Lung (tissue), 11 donors: ENCODE measurements at regions not wholly inside any gene's neighbourhood (a gene's known extent, or its start where the extent isn't known, plus 50 kb on each side); places are given as distances from the start of the nearest gene placed in this dataset.

Experiments
- ATAC-seq: fragments of 200-7000 bp; cut with Tn5 transposase; one replicate; pipeline ENCODE4 v1.9.1; 2020; ENCODE audit warnings: moderate number of reproducible peaks; ENCODE audit not compliant: insufficient read depth, low FRiP score
- DNase-seq, 3 donors: peaks; one replicate each; pipeline ENCODE4 v3.0.0-alpha.2; 2013 to 2017
- H3K27ac ChIP-seq, 2 donors: one replicate each; pipeline ENCODE4 v1.5.1; 2013; ENCODE audit warnings: mild to moderate bottlenecking in 2 of 2, moderate library complexity in 2 of 2, control low read depth in 1 of 2, inconsistent platforms in 1 of 2, low read depth in 1 of 2, low read length in 1 of 2
- H3K27me3 ChIP-seq, 3 donors: one replicate each; pipeline ENCODE4 v1.5.1; 2013; ENCODE audit warnings: low read length in 2 of 3; ENCODE audit not compliant: control insufficient read depth in 3 of 3, insufficient read depth in 3 of 3
- H3K36me3 ChIP-seq, 4 donors: one replicate each; pipeline ENCODE4 v1.5.1; 2013; ENCODE audit warnings: low read length in 4 of 4, mild to moderate bottlenecking in 1 of 4, moderate library complexity in 1 of 4; ENCODE audit not compliant: control insufficient read depth in 4 of 4, insufficient read depth in 4 of 4
- H3K4me1 ChIP-seq, 5 donors: one replicate each; pipeline ENCODE4 v1.5.1; 2013; ENCODE audit warnings: low read length in 5 of 5, mild to moderate bottlenecking in 2 of 5, moderate library complexity in 1 of 5; ENCODE audit not compliant: control insufficient read depth in 5 of 5, insufficient read depth in 5 of 5
- H3K4me3 ChIP-seq: one replicate; pipeline ENCODE4 v1.5.1; 2013; ENCODE audit warnings: mild to moderate bottlenecking, control low read depth, moderate library complexity
- H3K9ac ChIP-seq, 2 donors: one replicate each; pipeline ENCODE4 v1.5.1; 2013; ENCODE audit warnings: low read length in 2 of 2, control low read depth in 1 of 2; ENCODE audit not compliant: insufficient read depth in 1 of 2
- H3K9me3 ChIP-seq, 4 donors: one replicate each; pipeline ENCODE4 v1.5.1; 2013; ENCODE audit warnings: low read length in 3 of 4, mild to moderate bottlenecking in 1 of 4, moderate library complexity in 1 of 4; ENCODE audit not compliant: control insufficient read depth in 4 of 4, insufficient read depth in 3 of 4
- CTCF ChIP-seq: IDR thresholded peaks from 2 replicates; pipeline ENCODE4 v1.5.1; 2012; ENCODE audit warnings: mild to moderate bottlenecking; ENCODE audit errors: control extremely low read depth, extremely low read depth
- WGBS, 2 donors: extraction: QIAGEN DNeasy Blood & Tissue Kit; methylation state at CpG; one replicate each; pipeline ENCODE4 v1.1.7; 2013; 5-methylcytosine and 5-hydroxymethylcytosine counted together
- donor health status: control.
- donor health status: control.
- donor health status: Bipolar disorder and iron deficiency.
- donor health status: healthy.
- donor health status: DM: yes; HTN: yes; CAD: no.

DNA sequence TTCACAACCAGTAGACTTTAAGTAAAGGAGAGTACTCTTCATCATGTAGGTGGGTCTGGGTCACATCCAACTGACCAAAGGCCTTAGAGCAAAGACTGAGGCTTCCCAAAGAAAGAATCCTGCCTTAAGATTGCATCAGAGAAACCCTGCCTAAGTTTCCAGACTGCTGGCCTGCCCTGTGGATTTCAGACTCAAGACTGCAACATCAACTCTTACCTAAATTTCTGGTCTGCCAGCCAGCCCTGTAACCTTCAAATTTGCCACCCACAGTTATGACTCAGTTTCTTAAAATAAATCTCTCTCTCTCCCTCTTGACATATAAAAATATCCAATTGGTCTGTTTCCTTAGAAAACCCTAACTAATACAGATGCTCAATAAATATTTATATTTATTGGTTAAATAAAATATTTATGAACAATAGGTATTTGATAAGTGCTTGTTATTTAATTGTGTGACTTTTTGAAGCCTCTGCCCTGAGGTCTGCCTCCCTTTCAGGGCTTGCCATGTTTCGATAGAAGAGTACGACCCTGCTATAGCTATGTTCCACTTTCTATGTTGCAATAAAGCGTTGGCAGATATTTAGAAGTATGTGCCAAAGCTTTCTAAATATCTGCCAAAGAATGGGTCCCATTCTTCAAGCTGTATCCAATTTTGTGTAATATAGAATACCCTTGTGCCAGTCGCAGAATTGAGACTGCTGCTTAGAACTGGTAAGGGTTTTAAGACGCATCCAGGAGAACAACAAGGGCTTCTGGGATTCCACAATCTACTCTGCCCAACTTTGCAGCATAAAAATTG lies 65.7 kb downstream of the TMEM30B start:
- ATAC-seq = no peak
- no peak for DNase-seq

DNA sequence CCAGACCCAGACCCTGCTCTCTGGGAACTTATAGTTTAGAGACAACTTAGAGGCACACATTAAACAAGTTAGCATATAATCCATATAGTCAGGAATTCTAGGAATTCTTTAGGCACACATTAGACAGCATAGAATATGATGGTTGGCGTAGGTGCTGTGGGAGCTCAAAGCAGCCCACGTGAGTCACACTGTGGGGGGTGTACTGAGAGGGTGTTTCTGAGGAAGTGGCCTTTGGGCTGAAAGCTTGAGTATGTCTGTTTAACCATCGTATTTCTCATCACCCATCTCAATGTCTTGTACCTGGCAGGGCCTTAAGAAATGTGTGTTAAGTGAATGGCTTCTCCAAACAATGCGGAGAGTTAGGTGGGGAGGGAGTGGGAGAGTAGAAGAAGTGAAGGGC lies 67.2 kb downstream of the TMEM30B start:
- 86 to 91% methylated on average over 4 of the region's 4 CpGs for WGBS, 2 donors
- Histone ChIP-seq H3K27ac (no peak overlapping the region), H3K36me3 (no peaks in the 10 kb centered on the region), H3K9ac (no peak overlapping the region), H3K27me3 (no peaks in the 10 kb centered on the region), H3K4me3 (no peak overlapping the region), H3K4me1 (peaks cover 0 to 12% (median 3%) of the 10 kb centered on the region in 5 donors), H3K9me3 (no peaks in the 10 kb centered on the region)
- DNase-seq = no peak
- no peak for ATAC-seq
- TF ChIP-seq CTCF = no peak

More for the DNA sequence above, 65.7 kb downstream of the TMEM30B start:
- no peak overlapping the region for H3K27ac ChIP-seq
- H3K9ac ChIP-seq = no peak overlapping the region
- peaks cover 0 to 14% (median 3%) of the 10 kb centered on the region in 5 donors for H3K4me1 ChIP-seq
- no peaks in the 10 kb centered on the region for H3K9me3 ChIP-seq
- no peak overlapping the region for H3K4me3 ChIP-seq
- 89 to 92% methylated on average over 5 of the region's 5 CpGs for WGBS, 2 donors
- no peaks in the 10 kb centered on the region for H3K36me3 ChIP-seq
- H3K27me3 ChIP-seq = no peaks in the 10 kb centered on the region
- TF ChIP-seq CTCF = no peak

GRCh38 chr14:61213191-61213621 lies 67.9 kb downstream of the TMEM30B start:
- Histone ChIP-seq H3K27me3 (no peaks in the 10 kb centered on the region), H3K4me1 (peaks cover 0 to 5% (median 3%) of the 10 kb centered on the region in 5 donors), H3K9ac (no peak overlapping the region), H3K9me3 (no peaks in the 10 kb centered on the region), H3K36me3 (no peaks in the 10 kb centered on the region), H3K4me3 (no peak overlapping the region), H3K27ac (no peak overlapping the region)
- TF ChIP-seq CTCF = no peak
- ATAC-seq (no peak), DNase-seq (peak in 1 of 3 donors; percentile 32)
- WGBS, 2 donors = 84 to 89% methylated on average over 3 of the region's 3 CpGs
